IMR-90 (cell line): ENCODE measurements at regions not wholly inside any gene's neighbourhood (a gene's known extent, or its start where the extent isn't known, plus 50 kb on each side); places are given as distances from the start of the nearest gene placed in this dataset.

Experiments used
- BHLHE40 ChIP-seq: fragments of 150-350 bp; IDR thresholded peaks from 2 replicates; pipeline ENCODE4 v1.6.1; 2016; ENCODE audit warnings: mild to moderate bottlenecking, low read depth, low read length
- CHD1 ChIP-seq: IDR thresholded peaks from 2 replicates; pipeline ENCODE4 v1.6.1; 2012; ENCODE audit warnings: low read depth, low read length, improper control_type of control experiment
- ELK1 ChIP-seq: fragments of 150-350 bp; IDR thresholded peaks from 2 replicates; pipeline ENCODE4 v1.6.1; 2016; ENCODE audit warnings: low read depth, mild to moderate bottlenecking, low read length, moderate library complexity, borderline replicate concordance
- FOS ChIP-seq: fragments of 150-350 bp; IDR thresholded peaks from 2 replicates; pipeline ENCODE4 v1.6.1; 2016; ENCODE audit warnings: low read depth, low read length
- MXI1 ChIP-seq: IDR thresholded peaks from 2 replicates; pipeline ENCODE4 v1.6.1; 2012; ENCODE audit warnings: low read depth, mild to moderate bottlenecking, low read length, moderate library complexity, borderline replicate concordance
- NFE2L2 ChIP-seq: fragments of 150-350 bp; IDR thresholded peaks from 2 replicates; pipeline ENCODE4 v1.6.1; 2016; ENCODE audit warnings: low read depth, mild to moderate bottlenecking, low read length
- POLR2A ChIP-seq: IDR thresholded peaks from 2 replicates; pipeline ENCODE4 v1.6.1; 2012; ENCODE audit warnings: mild to moderate bottlenecking, low read depth, low read length
- RAD21 ChIP-seq: IDR thresholded peaks from 2 replicates; pipeline ENCODE4 v1.6.1; 2012; ENCODE audit warnings: low read length, improper control_type of control experiment
- RCOR1 ChIP-seq: IDR thresholded peaks from 2 replicates; pipeline ENCODE4 v1.6.1; 2012; ENCODE audit warnings: mild to moderate bottlenecking, low read length, improper control_type of control experiment; ENCODE audit not compliant: insufficient replicate concordance
- RFX5 ChIP-seq: IDR thresholded peaks from 2 replicates; pipeline ENCODE4 v1.8.0; 2012; ENCODE audit warnings: low read depth, mild to moderate bottlenecking, low read length, moderate library complexity
- SMC3 ChIP-seq: fragments of 150-350 bp; IDR thresholded peaks from 2 replicates; pipeline ENCODE4 v1.6.1; 2016; ENCODE audit warnings: low read depth, mild to moderate bottlenecking, antibody characterized with exemption, low read length, moderate library complexity
- TF ChIP-seq, protein P1 (sequence below): conservative IDR thresholded peaks from 2 replicates; pipeline ENCODE4 v1.5.1; 2012; ENCODE audit warnings: mild to moderate bottlenecking, low read depth, low read length, improper control_type of control experiment
- TF ChIP-seq, protein P2 (sequence below): fragments of 150-350 bp; IDR thresholded peaks from 2 replicates; pipeline ENCODE4 v1.6.1; 2017; ENCODE audit warnings: mild to moderate bottlenecking, antibody characterized with exemption, low read length, low read depth

DNA sequence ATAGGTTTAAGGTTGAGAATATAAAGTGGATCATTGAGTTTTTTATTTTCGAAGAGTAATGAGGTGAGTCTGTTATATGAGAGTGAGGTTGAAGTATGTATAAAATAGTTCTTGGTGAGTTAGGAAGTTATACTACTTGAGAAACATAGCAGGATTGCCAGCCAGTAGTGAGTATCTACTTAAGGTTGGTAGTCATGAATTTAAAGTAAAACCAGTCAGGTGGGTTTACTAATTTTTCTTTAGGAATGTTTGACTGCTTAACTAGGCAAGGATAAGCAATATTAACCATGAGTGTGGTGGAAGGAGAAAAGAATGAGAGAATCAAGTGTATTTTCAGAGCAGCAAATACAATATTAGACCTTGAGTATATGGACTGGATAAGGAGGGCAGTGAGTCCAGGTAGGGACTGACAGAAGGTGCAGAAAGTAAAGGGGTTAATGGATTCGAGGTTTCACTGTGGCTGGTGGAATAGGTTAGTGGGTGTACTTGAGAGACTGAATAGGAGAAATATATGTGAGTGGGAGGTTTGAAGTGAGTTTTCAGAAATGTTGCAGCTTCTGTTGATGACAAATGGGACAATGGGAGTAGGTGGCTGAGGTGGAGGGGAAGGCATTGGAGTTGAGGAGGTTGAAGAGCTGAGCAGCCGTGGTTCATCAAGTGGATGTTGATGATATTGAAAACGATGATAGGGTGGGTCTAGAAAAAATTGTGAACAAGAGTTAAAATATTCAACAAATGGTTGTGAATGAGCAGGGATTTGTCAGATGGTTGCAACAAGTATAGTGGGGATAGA is 232.5 kb upstream of the ASCC3 start:
- TF ChIP-seq RFX5 (no peak), RCOR1 (no peak), POLR2A (no peak), RAD21 (no peak), FOS (no peak), MXI1 (no peak), ELK1 (no peak), NFE2L2 (no peak), CHD1 (no peak), SMC3 (no peak), BHLHE40 (no peak)
- TF ChIP-seq, protein P1, sequence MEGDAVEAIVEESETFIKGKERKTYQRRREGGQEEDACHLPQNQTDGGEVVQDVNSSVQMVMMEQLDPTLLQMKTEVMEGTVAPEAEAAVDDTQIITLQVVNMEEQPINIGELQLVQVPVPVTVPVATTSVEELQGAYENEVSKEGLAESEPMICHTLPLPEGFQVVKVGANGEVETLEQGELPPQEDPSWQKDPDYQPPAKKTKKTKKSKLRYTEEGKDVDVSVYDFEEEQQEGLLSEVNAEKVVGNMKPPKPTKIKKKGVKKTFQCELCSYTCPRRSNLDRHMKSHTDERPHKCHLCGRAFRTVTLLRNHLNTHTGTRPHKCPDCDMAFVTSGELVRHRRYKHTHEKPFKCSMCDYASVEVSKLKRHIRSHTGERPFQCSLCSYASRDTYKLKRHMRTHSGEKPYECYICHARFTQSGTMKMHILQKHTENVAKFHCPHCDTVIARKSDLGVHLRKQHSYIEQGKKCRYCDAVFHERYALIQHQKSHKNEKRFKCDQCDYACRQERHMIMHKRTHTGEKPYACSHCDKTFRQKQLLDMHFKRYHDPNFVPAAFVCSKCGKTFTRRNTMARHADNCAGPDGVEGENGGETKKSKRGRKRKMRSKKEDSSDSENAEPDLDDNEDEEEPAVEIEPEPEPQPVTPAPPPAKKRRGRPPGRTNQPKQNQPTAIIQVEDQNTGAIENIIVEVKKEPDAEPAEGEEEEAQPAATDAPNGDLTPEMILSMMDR: no peak
- TF ChIP-seq, protein P2, sequence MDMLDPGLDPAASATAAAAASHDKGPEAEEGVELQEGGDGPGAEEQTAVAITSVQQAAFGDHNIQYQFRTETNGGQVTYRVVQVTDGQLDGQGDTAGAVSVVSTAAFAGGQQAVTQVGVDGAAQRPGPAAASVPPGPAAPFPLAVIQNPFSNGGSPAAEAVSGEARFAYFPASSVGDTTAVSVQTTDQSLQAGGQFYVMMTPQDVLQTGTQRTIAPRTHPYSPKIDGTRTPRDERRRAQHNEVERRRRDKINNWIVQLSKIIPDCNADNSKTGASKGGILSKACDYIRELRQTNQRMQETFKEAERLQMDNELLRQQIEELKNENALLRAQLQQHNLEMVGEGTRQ: no peak
